Loucy (cell line): ENCODE measurements at regions not wholly inside any gene's neighbourhood (a gene's known extent, or its start where the extent isn't known, plus 50 kb on each side); places are given as distances from the start of the nearest gene placed in this dataset.

Source experiments
- H2AFZ ChIP-seq: fragments of 200-600 bp; sonication (generic); 2 replicates; pipeline ENCODE4 v1.6.0; 2016; ENCODE audit warnings: antibody characterized with exemption, mild to moderate bottlenecking, low read length, moderate library complexity
- H3F3A ChIP-seq: fragments of 200-600 bp; 2 replicates; pipeline ENCODE4 v1.6.0; 2016; ENCODE audit warnings: antibody characterized with exemption, low read depth, mild to moderate bottlenecking
- H3K27me3 ChIP-seq: fragments of 200-600 bp; sonication (generic); 2 replicates; pipeline ENCODE4 v1.6.1; 2014; ENCODE audit warnings: low read length, mild to moderate bottlenecking; ENCODE audit not compliant: insufficient read depth, poor library complexity, severe bottlenecking
- H3K36me3 ChIP-seq: fragments of 200-600 bp; sonication (generic); 2 replicates; pipeline ENCODE4 v1.6.1; 2016; ENCODE audit warnings: low read length; ENCODE audit not compliant: insufficient read depth
- H3K4me1 ChIP-seq: fragments of 200-600 bp; sonication (generic); 2 replicates; pipeline ENCODE4 v1.5.1; 2014; ENCODE audit warnings: low read length, mild to moderate bottlenecking; ENCODE audit not compliant: insufficient read depth, poor library complexity, severe bottlenecking
- H3K4me2 ChIP-seq: fragments of 200-600 bp; sonication (generic); 2 replicates; pipeline ENCODE4 v1.6.0; 2014; ENCODE audit warnings: antibody characterized with exemption, low read length, low read depth, mild to moderate bottlenecking; ENCODE audit not compliant: poor library complexity, severe bottlenecking
- H3K4me3 ChIP-seq: fragments of 200-600 bp; sonication (generic); 2 replicates; pipeline ENCODE4 v1.5.1; 2014; ENCODE audit warnings: low read length, mild to moderate bottlenecking, mixed read lengths; ENCODE audit not compliant: poor library complexity, severe bottlenecking
- H3K79me2 ChIP-seq: fragments of 200-600 bp; sonication (generic); 2 replicates; pipeline ENCODE4 v1.6.1; 2014; ENCODE audit warnings: low read length; ENCODE audit not compliant: insufficient read depth
- H3K9ac ChIP-seq: fragments of 200-600 bp; sonication (generic); 2 replicates; pipeline ENCODE4 v1.6.0; 2014; ENCODE audit warnings: mild to moderate bottlenecking, low read depth, low read length, moderate library complexity; ENCODE audit not compliant: poor library complexity, severe bottlenecking
- H3K9me2 ChIP-seq: fragments of 200-600 bp; sonication (generic); replicated peaks from 2 replicates; pipeline ENCODE4 v1.6.1; 2016; ENCODE audit warnings: low read depth, low read length, mixed read lengths
- H3K9me3 ChIP-seq: fragments of 200-600 bp; sonication (generic); 2 replicates; pipeline ENCODE4 v1.6.1; 2014; ENCODE audit warnings: mild to moderate bottlenecking, antibody characterized with exemption, low read length, low read depth; ENCODE audit not compliant: insufficient read depth
- H4K20me1 ChIP-seq: fragments of 200-600 bp; sonication (generic); 2 replicates; pipeline ENCODE4 v1.6.0; 2014; ENCODE audit warnings: antibody characterized with exemption, low read length, mild to moderate bottlenecking; ENCODE audit not compliant: insufficient read depth, poor library complexity, severe bottlenecking
- EZH2phosphoT487 ChIP-seq: fragments of 200-600 bp; IDR thresholded peaks from 2 replicates; pipeline ENCODE4 v1.6.1; 2018; ENCODE audit warnings: antibody characterized with exemption, mild to moderate bottlenecking, moderate library complexity, borderline replicate concordance
- TF ChIP-seq, protein P1 (sequence below): fragments of 200-600 bp; sonication (generic); conservative IDR thresholded peaks from 2 replicates; pipeline ENCODE4 v1.5.1; 2014; ENCODE audit warnings: mild to moderate bottlenecking, antibody characterized with exemption, low read length

GRCh38 chr4:146059865-146060264 is 115.7 kb upstream of the LSM6 start:
- Histone ChIP-seq H4K20me1 (no peaks in the 10 kb centered on the region), H3K4me3 (no peak overlapping the region), H3K4me2 (no peak overlapping the region), H3K9ac (no peak overlapping the region), H3K9me3 (no peaks in the 10 kb centered on the region), H2AFZ (no peak overlapping the region), H3F3A (no peaks in the 10 kb centered on the region), H3K9me2 (no peaks in the 10 kb centered on the region), H3K27me3 (no peaks in the 10 kb centered on the region), H3K4me1 (peaks cover 2% of the 10 kb centered on the region), H3K79me2 (no peaks in the 10 kb centered on the region), H3K36me3 (no peaks in the 10 kb centered on the region)
- no peak for TF ChIP-seq EZH2phosphoT487
- TF ChIP-seq, protein P1, sequence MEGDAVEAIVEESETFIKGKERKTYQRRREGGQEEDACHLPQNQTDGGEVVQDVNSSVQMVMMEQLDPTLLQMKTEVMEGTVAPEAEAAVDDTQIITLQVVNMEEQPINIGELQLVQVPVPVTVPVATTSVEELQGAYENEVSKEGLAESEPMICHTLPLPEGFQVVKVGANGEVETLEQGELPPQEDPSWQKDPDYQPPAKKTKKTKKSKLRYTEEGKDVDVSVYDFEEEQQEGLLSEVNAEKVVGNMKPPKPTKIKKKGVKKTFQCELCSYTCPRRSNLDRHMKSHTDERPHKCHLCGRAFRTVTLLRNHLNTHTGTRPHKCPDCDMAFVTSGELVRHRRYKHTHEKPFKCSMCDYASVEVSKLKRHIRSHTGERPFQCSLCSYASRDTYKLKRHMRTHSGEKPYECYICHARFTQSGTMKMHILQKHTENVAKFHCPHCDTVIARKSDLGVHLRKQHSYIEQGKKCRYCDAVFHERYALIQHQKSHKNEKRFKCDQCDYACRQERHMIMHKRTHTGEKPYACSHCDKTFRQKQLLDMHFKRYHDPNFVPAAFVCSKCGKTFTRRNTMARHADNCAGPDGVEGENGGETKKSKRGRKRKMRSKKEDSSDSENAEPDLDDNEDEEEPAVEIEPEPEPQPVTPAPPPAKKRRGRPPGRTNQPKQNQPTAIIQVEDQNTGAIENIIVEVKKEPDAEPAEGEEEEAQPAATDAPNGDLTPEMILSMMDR = no peak

DNA sequence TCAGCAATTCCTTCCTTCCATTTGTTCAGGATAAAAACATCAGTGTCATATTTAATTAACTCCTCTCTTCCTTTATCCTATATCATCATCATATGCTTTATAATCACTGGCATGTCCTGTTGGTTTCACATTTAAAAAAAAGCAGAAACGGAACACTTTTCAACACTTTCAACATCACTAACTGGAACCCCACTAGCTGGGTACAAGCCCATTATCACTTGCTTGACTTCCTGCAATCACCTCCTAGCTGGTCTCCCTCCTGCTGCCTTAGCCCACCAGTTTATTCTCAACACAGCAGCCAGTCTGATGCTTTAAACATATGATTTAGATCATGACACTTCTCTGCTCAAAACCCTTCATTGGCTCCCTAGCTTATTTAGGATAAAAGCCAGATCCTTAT is 116.4 kb upstream of the LSM6 start:
- TF ChIP-seq EZH2phosphoT487 = no peak
- TF ChIP-seq, protein P1 = no peak
- no peaks in the 10 kb centered on the region for H3K36me3 ChIP-seq
- no peak overlapping the region for H3K9ac ChIP-seq
- H3K4me3 ChIP-seq = no peak overlapping the region
- H3F3A ChIP-seq = no peaks in the 10 kb centered on the region
- H3K4me2 ChIP-seq = no peak overlapping the region
- H3K4me1 ChIP-seq = peaks cover 2% of the 10 kb centered on the region
- H3K27me3 ChIP-seq = no peaks in the 10 kb centered on the region
- H4K20me1 ChIP-seq = no peaks in the 10 kb centered on the region
- no peaks in the 10 kb centered on the region for H3K79me2 ChIP-seq
- H3K9me3 ChIP-seq = no peaks in the 10 kb centered on the region
- H3K9me2 ChIP-seq = no peaks in the 10 kb centered on the region
- H2AFZ ChIP-seq = no peak overlapping the region

DNA sequence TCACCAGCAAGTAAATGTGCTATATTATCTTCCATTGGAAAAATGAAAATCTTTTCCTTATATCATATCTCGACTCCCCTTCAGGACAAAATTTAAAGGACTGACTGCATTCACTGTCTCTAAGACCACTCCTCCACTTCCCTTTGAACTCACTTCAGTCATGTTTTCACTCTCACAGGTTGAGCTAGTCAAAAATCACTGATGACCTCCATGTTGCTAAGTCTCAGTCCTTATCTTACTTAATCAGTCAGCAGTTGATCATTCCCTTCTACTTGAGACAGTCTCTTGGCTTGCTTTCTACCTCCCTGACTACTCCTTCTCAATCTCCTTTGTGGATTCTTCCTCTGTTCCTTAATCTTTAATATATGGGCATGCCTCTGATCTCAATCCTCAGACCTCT is 117.0 kb upstream of the LSM6 start:
- H3K27me3 ChIP-seq = no peaks in the 10 kb centered on the region
- TF ChIP-seq EZH2phosphoT487 = no peak
- TF ChIP-seq, protein P1 = no peak
- H3K4me1 ChIP-seq = peaks cover 2% of the 10 kb centered on the region
- no peaks in the 10 kb centered on the region for H3K9me3 ChIP-seq
- no peak overlapping the region for H3K4me3 ChIP-seq
- H2AFZ ChIP-seq = no peak overlapping the region
- H3K4me2 ChIP-seq = no peak overlapping the region
- no peaks in the 10 kb centered on the region for H3K9me2 ChIP-seq
- no peak overlapping the region for H3K9ac ChIP-seq
- H3K79me2 ChIP-seq = no peaks in the 10 kb centered on the region
- H3F3A ChIP-seq = no peaks in the 10 kb centered on the region
- H3K36me3 ChIP-seq = no peaks in the 10 kb centered on the region
- H4K20me1 ChIP-seq = no peaks in the 10 kb centered on the region
